ENCODE measurements at regions not wholly inside any gene's neighbourhood (a gene's known extent, or its start where the extent isn't known, plus 50 kb on each side); places are given as distances from the start of the nearest gene placed in this dataset.

DNA sequence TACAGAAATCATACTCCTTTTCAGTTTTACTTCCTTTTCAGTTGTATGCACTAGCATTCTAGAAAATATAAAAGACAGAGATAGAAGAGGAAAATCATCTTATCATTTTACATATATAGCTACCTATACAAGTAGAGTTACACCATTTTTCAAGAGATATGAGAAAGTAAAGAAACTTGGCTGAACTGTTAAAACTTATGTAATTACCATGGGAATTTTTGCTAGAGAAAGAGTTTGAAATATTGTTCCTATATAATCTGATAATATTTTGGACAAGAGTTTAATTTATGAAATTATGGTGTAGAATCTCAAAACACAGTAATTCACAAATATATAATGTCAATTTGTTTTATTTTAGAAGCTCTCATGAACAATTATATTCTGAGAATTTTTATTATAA, 180.8 kb downstream of the PLPPR4 start:
- BruUV-seq (replicated peaks): no TSS peak
- Histone ChIP-seq H3K4me3 (replicated peaks in 1 of 3; ENCODE audit: insufficient read depth in 1 of 3, low read depth in 2 of 3, low read length in 3 of 3) (no peak overlapping the region), H3K27ac (ENCODE audit: extremely low read length, insufficient read depth, low read length) (no peak overlapping the region), H3K27me3 (ENCODE audit: control insufficient read depth in 1 of 2, insufficient read depth in 2 of 2, low read length in 2 of 2) (no peaks in the 10 kb centered on the region), H3K9me3 (ENCODE audit: low read length) (no peaks in the 10 kb centered on the region), H3K9ac (ENCODE audit: insufficient read depth, low read depth, low read length) (no peak overlapping the region), H3K36me3 (replicated peaks in 1 of 2; ENCODE audit: control insufficient read depth in 1 of 2, insufficient read depth in 2 of 2, low read length in 2 of 2) (no peaks in the 10 kb centered on the region), H2AFZ (ENCODE audit: low read length) (no peak overlapping the region), H3K79me2 (ENCODE audit: insufficient read depth, low read length) (no peaks in the 10 kb centered on the region), H4K20me1 (ENCODE audit: insufficient read depth, low read length) (no peaks in the 10 kb centered on the region), H3K4me1 (ENCODE audit: insufficient read depth, low read length) (no peaks in the 10 kb centered on the region), H3K4me2 (ENCODE audit: low read depth, low read length) (no peak overlapping the region)
- POLR2A ChIA-PET: no interaction called here
- in situ Hi-C loops (cut with HindIII; ENCODE audit: extremely low pct_ligation_motif_present, low pct_unique_long_range_greater_than_20kb): no loop called here
- ATAC-seq (no peak), DNase-seq (ENCODE audit: low spot score) (no peak), FAIRE-seq (no peak)
- intact Hi-C loops (cut with micrococcal nuclease; ENCODE audit: unreplicated experiment): no loop called here
- CTCF ChIA-PET (ENCODE audit: low intra/inter-chr PET ratio, low total read pairs): no interaction called here
- no peak for TF ChIP-seq TFE3 (CRISPR knock-in tag; IDR thresholded peaks at IDR 0.05)
- TF ChIP-seq GABPB1 (CRISPR knock-in tag; IDR thresholded peaks at IDR 0.05): no peak
- no peak for TF ChIP-seq BRF2 (CRISPR knock-in tag; IDR thresholded peaks at IDR 0.05)

DNA sequence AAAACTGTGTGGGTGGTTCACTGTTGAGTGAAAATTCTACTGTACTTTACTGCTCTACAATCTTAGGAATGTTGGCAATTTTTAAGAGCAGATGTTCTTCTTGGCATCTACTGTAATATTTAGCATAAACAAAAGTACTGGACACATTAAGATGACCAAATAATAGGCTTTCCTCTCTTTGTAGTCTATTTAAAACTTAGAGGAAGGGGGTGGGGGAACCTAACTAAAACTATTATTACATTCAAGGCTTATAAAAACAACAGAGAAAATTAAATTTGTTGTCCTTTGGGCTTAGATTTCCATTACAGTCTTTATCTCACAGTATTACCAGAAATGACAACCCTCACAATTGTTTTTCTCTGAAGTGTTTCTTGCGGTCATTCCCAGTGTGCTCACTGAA, 181.2 kb downstream of the PLPPR4 start:
- no peak for FAIRE-seq
- H3K9me3 ChIP-seq (ENCODE audit: low read length): no peaks in the 10 kb centered on the region
- POLR2A ChIA-PET: no interaction called here
- no TSS peak for BruUV-seq (replicated peaks)
- H3K36me3 ChIP-seq (replicated peaks in 1 of 2; ENCODE audit: control insufficient read depth in 1 of 2, insufficient read depth in 2 of 2, low read length in 2 of 2): no peaks in the 10 kb centered on the region
- no peaks in the 10 kb centered on the region for H3K4me1 ChIP-seq (ENCODE audit: insufficient read depth, low read length)
- DNase-seq (ENCODE audit: low spot score): no peak
- CTCF ChIA-PET (ENCODE audit: low intra/inter-chr PET ratio, low total read pairs): no interaction called here
- H3K27me3 ChIP-seq (ENCODE audit: control insufficient read depth in 1 of 2, insufficient read depth in 2 of 2, low read length in 2 of 2): no peaks in the 10 kb centered on the region
- no peak overlapping the region for H2AFZ ChIP-seq (ENCODE audit: low read length)
- no peak overlapping the region for H3K4me3 ChIP-seq (replicated peaks in 1 of 3; ENCODE audit: insufficient read depth in 1 of 3, low read depth in 2 of 3, low read length in 3 of 3)
- no peak overlapping the region for H3K9ac ChIP-seq (ENCODE audit: insufficient read depth, low read depth, low read length)
- no peaks in the 10 kb centered on the region for H4K20me1 ChIP-seq (ENCODE audit: insufficient read depth, low read length)
- no peak overlapping the region for H3K27ac ChIP-seq (ENCODE audit: extremely low read length, insufficient read depth, low read length)
- no peaks in the 10 kb centered on the region for H3K79me2 ChIP-seq (ENCODE audit: insufficient read depth, low read length)
- WGBS (ENCODE audit: low lambda C conversion rate): 96% methylated on average over 1 of the region's 1 CpG
- intact Hi-C loops (cut with micrococcal nuclease; ENCODE audit: unreplicated experiment) (no loop called here), in situ Hi-C loops (cut with HindIII; ENCODE audit: extremely low pct_ligation_motif_present, low pct_unique_long_range_greater_than_20kb) (no loop called here)
- H3K4me2 ChIP-seq (ENCODE audit: low read depth, low read length): no peak overlapping the region
- ATAC-seq: no peak
- no peak for TF ChIP-seq ZNF333 (CRISPR knock-in tag; IDR thresholded peaks at IDR 0.05; ENCODE audit: borderline replicate concordance)
- TF ChIP-seq RAD21 (CRISPR knock-in tag; IDR thresholded peaks at IDR 0.05): no peak
- no peak for TF ChIP-seq KLF6 (CRISPR knock-in tag; IDR thresholded peaks at IDR 0.05)
- no peak for TF ChIP-seq ESRRA (CRISPR knock-in tag; IDR thresholded peaks at IDR 0.05; ENCODE audit: low read depth)
- TF ChIP-seq PITX1 (CRISPR knock-in tag; IDR thresholded peaks at IDR 0.05): no peak
- no peak for TF ChIP-seq FOXP1 (IDR thresholded peaks at IDR 0.05)
- no peak for TF ChIP-seq FOXP1 (CRISPR knock-in tag; IDR thresholded peaks at IDR 0.05)
- TF ChIP-seq REL (CRISPR knock-in tag; conservative IDR thresholded peaks at IDR 0.05): no peak
- TF ChIP-seq SRY (CRISPR knock-in tag; IDR thresholded peaks at IDR 0.05): no peak
- TF ChIP-seq MXI1 (IDR thresholded peaks at IDR 0.05; ENCODE audit: borderline replicate concordance, low read depth, low read length): no peak
- TF ChIP-seq, protein P1, sequence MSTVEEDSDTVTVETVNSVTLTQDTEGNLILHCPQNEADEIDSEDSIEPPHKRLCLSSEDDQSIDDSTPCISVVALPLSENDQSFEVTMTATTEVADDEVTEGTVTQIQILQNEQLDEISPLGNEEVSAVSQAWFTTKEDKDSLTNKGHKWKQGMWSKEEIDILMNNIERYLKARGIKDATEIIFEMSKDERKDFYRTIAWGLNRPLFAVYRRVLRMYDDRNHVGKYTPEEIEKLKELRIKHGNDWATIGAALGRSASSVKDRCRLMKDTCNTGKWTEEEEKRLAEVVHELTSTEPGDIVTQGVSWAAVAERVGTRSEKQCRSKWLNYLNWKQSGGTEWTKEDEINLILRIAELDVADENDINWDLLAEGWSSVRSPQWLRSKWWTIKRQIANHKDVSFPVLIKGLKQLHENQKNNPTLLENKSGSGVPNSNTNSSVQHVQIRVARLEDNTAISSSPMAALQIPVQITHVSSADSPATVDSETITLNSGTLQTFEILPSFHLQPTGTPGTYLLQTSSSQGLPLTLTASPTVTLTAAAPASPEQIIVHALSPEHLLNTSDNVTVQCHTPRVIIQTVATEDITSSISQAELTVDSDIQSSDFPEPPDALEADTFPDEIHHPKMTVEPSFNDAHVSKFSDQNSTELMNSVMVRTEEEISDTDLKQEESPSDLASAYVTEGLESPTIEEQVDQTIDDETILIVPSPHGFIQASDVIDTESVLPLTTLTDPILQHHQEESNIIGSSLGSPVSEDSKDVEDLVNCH (CRISPR knock-in tag; IDR thresholded peaks at IDR 0.05): no peak
- no peak for TF ChIP-seq DRAP1 (CRISPR knock-in tag; IDR thresholded peaks at IDR 0.05)
- no peak for TF ChIP-seq ZNF792 (CRISPR knock-in tag; IDR thresholded peaks at IDR 0.05)
- no peak for TF ChIP-seq RARG (CRISPR knock-in tag; IDR thresholded peaks at IDR 0.05; ENCODE audit: low read depth)
- no peak for TF ChIP-seq ZNF296 (CRISPR knock-in tag; conservative IDR thresholded peaks at IDR 0.05)
